DOHH2 (cell line): ENCODE measurements at regions not wholly inside any gene's neighbourhood (a gene's known extent, or its start where the extent isn't known, plus 50 kb on each side); places are given as distances from the start of the nearest gene placed in this dataset.

ENCODE experiments used
- EZH2phosphoT487 ChIP-seq: fragments of 200-600 bp; sonication (generic); IDR thresholded peaks from 2 replicates; pipeline ENCODE4 v1.6.1; 2017; ENCODE audit warnings: borderline replicate concordance, mild to moderate bottlenecking, antibody characterized with exemption, low read length, moderate library complexity, mixed read lengths
- TF ChIP-seq, protein P1 (sequence below): fragments of 200-600 bp; sonication (generic); IDR thresholded peaks from one replicate; pipeline ENCODE4 v1.5.1; 2014; ENCODE audit warnings: antibody characterized with exemption, mild to moderate bottlenecking, low read depth, low read length; ENCODE audit not compliant: poor library complexity, severe bottlenecking

DNA sequence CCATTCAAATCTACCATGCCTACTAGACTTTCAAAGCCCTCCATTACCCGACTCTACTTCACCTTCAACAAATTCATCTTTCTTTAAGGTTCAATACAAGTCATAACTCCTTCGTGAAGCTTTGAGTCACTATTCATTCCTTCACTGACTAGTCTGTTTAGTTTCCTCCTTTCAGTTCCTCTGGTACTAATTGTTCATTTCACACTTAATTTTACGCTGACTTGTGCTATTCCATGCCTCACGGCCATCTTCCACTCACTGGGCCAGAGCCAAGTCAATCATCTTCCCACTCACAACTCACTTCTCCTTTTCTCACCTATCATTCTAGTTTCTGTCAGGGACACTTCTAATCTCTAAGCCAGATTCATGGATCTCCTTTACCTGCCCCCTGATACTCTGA lies 136.2 kb downstream of the MTX2 start:
- TF ChIP-seq, protein P1, sequence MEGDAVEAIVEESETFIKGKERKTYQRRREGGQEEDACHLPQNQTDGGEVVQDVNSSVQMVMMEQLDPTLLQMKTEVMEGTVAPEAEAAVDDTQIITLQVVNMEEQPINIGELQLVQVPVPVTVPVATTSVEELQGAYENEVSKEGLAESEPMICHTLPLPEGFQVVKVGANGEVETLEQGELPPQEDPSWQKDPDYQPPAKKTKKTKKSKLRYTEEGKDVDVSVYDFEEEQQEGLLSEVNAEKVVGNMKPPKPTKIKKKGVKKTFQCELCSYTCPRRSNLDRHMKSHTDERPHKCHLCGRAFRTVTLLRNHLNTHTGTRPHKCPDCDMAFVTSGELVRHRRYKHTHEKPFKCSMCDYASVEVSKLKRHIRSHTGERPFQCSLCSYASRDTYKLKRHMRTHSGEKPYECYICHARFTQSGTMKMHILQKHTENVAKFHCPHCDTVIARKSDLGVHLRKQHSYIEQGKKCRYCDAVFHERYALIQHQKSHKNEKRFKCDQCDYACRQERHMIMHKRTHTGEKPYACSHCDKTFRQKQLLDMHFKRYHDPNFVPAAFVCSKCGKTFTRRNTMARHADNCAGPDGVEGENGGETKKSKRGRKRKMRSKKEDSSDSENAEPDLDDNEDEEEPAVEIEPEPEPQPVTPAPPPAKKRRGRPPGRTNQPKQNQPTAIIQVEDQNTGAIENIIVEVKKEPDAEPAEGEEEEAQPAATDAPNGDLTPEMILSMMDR = no peak
- TF ChIP-seq EZH2phosphoT487 = no peak
